ENCODE measurements at regions not wholly inside any gene's neighbourhood (a gene's known extent, or its start where the extent isn't known, plus 50 kb on each side); places are given as distances from the start of the nearest gene placed in this dataset.

GRCh38 chr13:19252381-19252780, 70.8 kb upstream of the TUBA3C start:
- TF ChIP-seq POLR2A (IDR thresholded peaks at IDR 0.05) (no peak), CTCF (IDR thresholded peaks at IDR 0.05) (no peak), EP300 (IDR thresholded peaks at IDR 0.05) (no peak), POLR2AphosphoS5 (IDR thresholded peaks at IDR 0.05) (no peak)

Data from stomach (tissue), 4 donors.